Eye (tissue), 1 donor: ENCODE measurements at regions not wholly inside any gene's neighbourhood (a gene's known extent, or its start where the extent isn't known, plus 50 kb on each side); places are given as distances from the start of the nearest gene placed in this dataset.
A peak's percentile ranks its signal among the peaks of the same experiment; 100 is the strongest.

Source experiments
- DNase-seq: peaks from one replicate; pipeline ENCODE4 v3.0.0-alpha.2; 2015

GRCh38 chr3:117798687-117799386 lies 1089.3 kb downstream of the TUSC7 start:
- DNase-seq: no peak

- DNase-seq: no peak
Observed at GRCh38 chr3:117799387-117799735, 1089.8 kb downstream of the TUSC7 start.

GRCh38 chr3:117801912-117802239 lies 1092.3 kb downstream of the TUSC7 start:
- no peak for DNase-seq

- DNase-seq: no peak
Observed at GRCh38 chr3:117809186-117810081, 1099.9 kb downstream of the TUSC7 start.

- no peak for DNase-seq
Observed at GRCh38 chr3:117811786-117812185, 1102.2 kb downstream of the TUSC7 start.

- no peak for DNase-seq
Observed at GRCh38 chr3:117814975-117815374, 1105.4 kb downstream of the TUSC7 start.

- no peak for DNase-seq
Observed at GRCh38 chr3:117817103-117817502, 1107.5 kb downstream of the TUSC7 start.

- no peak for DNase-seq
Observed at GRCh38 chr3:117818592-117818991, 1109.0 kb downstream of the TUSC7 start.

GRCh38 chr3:117820658-117821299 lies 1111.2 kb downstream of the TUSC7 start:
- no peak for DNase-seq

- no peak for DNase-seq
Observed at GRCh38 chr3:117822416-117822815, 1112.8 kb downstream of the TUSC7 start.

- no peak for DNase-seq
Observed at GRCh38 chr3:117836296-117836695, 1126.7 kb downstream of the TUSC7 start.

GRCh38 chr3:117837391-117837790 lies 1127.8 kb downstream of the TUSC7 start:
- no peak for DNase-seq

- DNase-seq: no peak
Observed at GRCh38 chr3:117842086-117842485, 1132.5 kb downstream of the TUSC7 start.

- DNase-seq: no peak
Observed at GRCh38 chr3:117843356-117843755, 1133.8 kb downstream of the TUSC7 start.

GRCh38 chr3:117844676-117845075 lies 1135.1 kb downstream of the TUSC7 start:
- no peak for DNase-seq

- no peak for DNase-seq
Observed at GRCh38 chr3:117846238-117846637, 1136.7 kb downstream of the TUSC7 start.

- no peak for DNase-seq
Observed at GRCh38 chr3:117848606-117849005, 1139.0 kb downstream of the TUSC7 start.

GRCh38 chr3:117853923-117854668 lies 1144.5 kb downstream of the TUSC7 start:
- DNase-seq: peak; percentile 3

- no peak for DNase-seq
Observed at GRCh38 chr3:117856354-117856753, 1146.8 kb downstream of the TUSC7 start.

GRCh38 chr3:117863146-117863545 lies 1153.6 kb downstream of the TUSC7 start:
- no peak for DNase-seq

- no peak for DNase-seq
Observed at GRCh38 chr3:117865338-117865737, 1155.8 kb downstream of the TUSC7 start.

GRCh38 chr3:117868766-117869165 lies 1159.2 kb downstream of the TUSC7 start:
- no peak for DNase-seq

- peak; percentile 9 for DNase-seq
Observed at GRCh38 chr3:117871934-117872333, 1162.4 kb downstream of the TUSC7 start.
